Stimulated activated memory B cell treated with anti-CD40 and anti-IgM and Interleukin-4, amounts not matched to agents 10 μg/mL and 1 μg/mL and 100 μg/mL, for 72 hours (primary cell): ENCODE measurements at regions not wholly inside any gene's neighbourhood (a gene's known extent, or its start where the extent isn't known, plus 50 kb on each side); places are given as distances from the start of the nearest gene placed in this dataset.
A peak's percentile ranks its signal among the peaks of the same experiment; 100 is the strongest.

ENCODE experiments used
- ATAC-seq: fragments of 150-1000 bp; cut with Tn5 transposase; 2 replicates; pipeline ENCODE4 v1.10.0; 2021
- H3K27ac Mint-ChIP-seq: one replicate; pipeline ENCODE4 v1.8.0; 2022; ENCODE audit warnings: mild to moderate bottlenecking, mixed read lengths
- H3K27me3 Mint-ChIP-seq: one replicate; pipeline ENCODE4 v1.8.0; 2022; ENCODE audit warnings: mixed read lengths
- H3K36me3 Mint-ChIP-seq: one replicate; pipeline ENCODE4 v1.8.0; 2022; ENCODE audit warnings: mixed read lengths
- H3K4me1 Mint-ChIP-seq: one replicate; pipeline ENCODE4 v1.8.0; 2022; ENCODE audit warnings: mixed read lengths
- H3K4me3 Mint-ChIP-seq: one replicate; pipeline ENCODE4 v1.8.0; 2022; ENCODE audit warnings: mild to moderate bottlenecking, moderate library complexity, mixed read lengths
- H3K9me3 Mint-ChIP-seq: one replicate; pipeline ENCODE4 v1.8.0; 2022; ENCODE audit warnings: mixed read lengths

- no peak overlapping the region for H3K27ac Mint-ChIP-seq
- H3K9me3 Mint-ChIP-seq, result peaks cover 3% of the 10 kb centered on the region
- no peak overlapping the region for H3K4me3 Mint-ChIP-seq
- no peaks in the 10 kb centered on the region for H3K36me3 Mint-ChIP-seq
- H3K4me1 Mint-ChIP-seq, result no peaks in the 10 kb centered on the region
- ATAC-seq, result no peak
- H3K27me3 Mint-ChIP-seq, result peaks cover 9% of the 10 kb centered on the region
Observed at GRCh38 chr14:101449114-101449513, 112.2 kb upstream of the DIO3 start.

- ATAC-seq, result no peak
- peaks cover 15% of the 10 kb centered on the region for H3K27me3 Mint-ChIP-seq
- H3K4me3 Mint-ChIP-seq, result no peak overlapping the region
- H3K4me1 Mint-ChIP-seq, result no peaks in the 10 kb centered on the region
- H3K27ac Mint-ChIP-seq, result no peak overlapping the region
- no peaks in the 10 kb centered on the region for H3K36me3 Mint-ChIP-seq
- no peaks in the 10 kb centered on the region for H3K9me3 Mint-ChIP-seq
Observed at GRCh38 chr14:101451166-101451565, 110.1 kb upstream of the DIO3 start.

DNA sequence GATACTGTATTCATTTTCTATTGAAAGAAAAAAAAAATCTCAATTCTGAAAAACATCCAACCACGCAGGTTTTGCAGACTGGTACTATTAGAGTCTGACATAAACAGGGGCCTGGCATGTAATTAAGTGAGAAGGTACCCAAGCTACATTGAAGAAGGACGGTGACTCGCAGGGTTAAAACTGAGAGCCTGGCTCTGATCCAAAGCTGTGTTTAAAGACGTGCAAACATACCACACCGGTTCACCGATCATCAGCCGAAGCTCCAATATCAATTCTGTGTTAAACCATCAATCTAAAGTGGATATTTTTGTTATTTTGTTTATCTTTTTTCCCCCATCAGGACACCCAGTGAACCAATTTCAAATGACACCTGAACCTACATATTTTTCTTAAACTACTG, 108.1 kb upstream of the DIO3 start:
- Mint-ChIP-seq H3K4me3 (no peak overlapping the region), H3K27ac (no peak overlapping the region), H3K27me3 (peaks cover 25% of the 10 kb centered on the region), H3K36me3 (no peaks in the 10 kb centered on the region), H3K9me3 (no peaks in the 10 kb centered on the region), H3K4me1 (no peaks in the 10 kb centered on the region)
- no peak for ATAC-seq

DNA sequence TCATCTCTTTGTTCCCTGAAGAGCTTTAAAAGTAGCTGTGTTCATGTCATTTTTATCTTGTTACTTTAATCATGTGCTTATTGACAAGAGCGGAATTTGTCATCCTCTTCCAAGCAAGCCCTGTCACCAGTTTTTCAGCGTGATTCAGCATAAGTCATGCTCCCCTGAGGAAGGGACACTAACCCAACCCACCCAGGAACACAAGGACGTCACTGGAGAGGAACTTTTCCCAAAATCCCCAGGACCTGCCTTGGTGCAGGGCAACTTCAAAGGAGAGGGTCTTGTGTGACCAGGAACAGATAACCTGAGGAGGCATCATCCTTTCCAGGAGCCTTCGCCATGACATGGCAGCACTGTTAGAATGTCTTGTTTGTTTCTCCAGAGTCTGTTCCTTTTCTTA, 107.1 kb upstream of the DIO3 start:
- Mint-ChIP-seq H3K36me3 (no peaks in the 10 kb centered on the region), H3K9me3 (no peaks in the 10 kb centered on the region), H3K27me3 (peaks cover 25% of the 10 kb centered on the region), H3K27ac (no peak overlapping the region), H3K4me3 (no peak overlapping the region), H3K4me1 (no peaks in the 10 kb centered on the region)
- no peak for ATAC-seq

DNA sequence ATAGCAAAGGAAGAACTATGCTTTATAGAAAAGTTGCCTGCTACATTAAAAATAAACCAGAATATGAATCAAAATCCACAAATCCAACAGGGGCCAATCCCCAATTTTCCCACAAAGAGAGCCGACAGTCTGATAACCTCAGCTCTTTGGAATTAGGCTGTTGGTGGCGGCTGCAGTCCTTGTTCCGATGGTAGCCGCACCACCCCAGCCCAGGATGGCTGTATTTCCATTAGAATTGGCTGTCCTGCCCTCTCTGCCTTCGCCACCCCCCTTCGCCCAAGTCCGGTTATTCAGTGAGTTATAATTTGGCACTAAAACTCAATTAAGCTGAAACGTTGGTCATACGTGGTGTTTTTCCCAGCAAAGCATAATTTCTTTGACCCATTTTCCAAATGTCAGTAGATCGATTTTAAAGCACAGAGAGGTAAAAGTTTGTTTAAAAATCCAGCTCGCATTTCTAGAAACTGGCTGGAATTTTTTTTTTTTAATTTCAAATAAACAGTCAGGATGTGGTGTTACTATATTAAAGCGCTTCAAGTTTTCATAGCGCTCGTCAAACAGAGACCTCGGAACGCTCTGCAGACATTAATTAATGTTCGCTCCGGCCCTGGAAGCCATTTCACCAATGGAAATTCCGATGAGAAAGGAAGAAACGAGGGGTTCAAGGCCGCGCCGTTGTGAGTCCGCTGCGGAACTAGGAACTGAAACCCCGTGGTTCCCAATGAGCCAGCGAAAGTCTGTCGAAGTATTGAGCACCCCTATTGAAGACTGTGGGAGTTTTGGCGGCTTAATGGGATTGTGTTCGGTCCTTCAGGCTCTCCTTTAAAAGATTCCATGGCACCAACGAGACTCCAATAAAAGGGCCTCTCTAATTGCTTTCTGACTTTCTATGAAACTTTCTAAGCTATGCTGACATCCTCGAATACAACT, 104.8 kb upstream of the DIO3 start:
- no peak for ATAC-seq
- Mint-ChIP-seq H3K4me3 (no peak overlapping the region), H3K4me1 (no peaks in the 10 kb centered on the region), H3K27ac (no peak overlapping the region), H3K9me3 (no peaks in the 10 kb centered on the region), H3K36me3 (no peaks in the 10 kb centered on the region), H3K27me3 (peaks cover 33% of the 10 kb centered on the region)

GRCh38 chr14:101457301-101457935, 103.9 kb upstream of the DIO3 start:
- peak; percentile 16 for ATAC-seq
- Mint-ChIP-seq H3K27me3 (peaks cover 33% of the 10 kb centered on the region), H3K27ac (no peak overlapping the region), H3K9me3 (no peaks in the 10 kb centered on the region), H3K36me3 (no peaks in the 10 kb centered on the region), H3K4me3 (no peak overlapping the region), H3K4me1 (no peaks in the 10 kb centered on the region)

DNA sequence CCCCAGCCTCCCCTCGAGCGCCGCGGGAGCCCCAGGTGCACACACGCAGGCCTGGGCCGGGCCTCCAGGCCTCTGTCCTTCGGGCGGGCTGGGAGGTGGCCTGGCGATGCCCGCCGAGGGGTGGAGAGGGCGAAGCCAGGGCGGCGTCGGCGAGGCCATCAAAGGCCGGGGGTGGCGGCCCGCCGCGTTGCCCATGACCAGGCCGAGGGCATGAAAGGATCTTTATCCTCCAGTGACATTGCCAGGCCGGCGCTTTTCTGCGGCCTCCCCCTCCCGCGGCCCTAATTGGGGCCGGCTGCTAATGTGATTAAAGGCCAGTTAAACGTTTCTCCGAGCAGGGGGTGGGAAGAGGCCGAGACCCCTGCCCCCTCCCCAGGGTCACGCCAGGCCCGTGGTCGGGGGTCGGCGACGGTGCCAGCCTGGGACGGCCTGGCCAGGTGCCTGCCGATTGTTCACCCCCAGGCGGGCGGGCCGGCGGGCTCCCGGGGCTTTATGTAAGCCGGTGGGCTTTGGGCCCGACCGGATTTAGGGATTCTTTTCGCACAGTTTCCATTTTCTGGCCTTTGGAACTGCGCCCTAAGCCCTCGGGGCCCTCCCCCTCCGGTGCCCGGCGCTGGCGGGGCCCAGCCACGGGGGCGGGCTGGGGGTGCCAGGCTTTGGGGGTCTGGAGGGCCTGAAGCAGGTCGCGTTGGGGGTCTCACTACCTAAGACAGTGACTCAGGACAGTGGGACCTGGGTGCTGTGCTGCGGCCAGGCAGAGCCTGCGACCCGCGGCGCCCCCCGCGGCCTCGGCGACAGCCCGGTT, 103.2 kb upstream of the DIO3 start:
- Mint-ChIP-seq H3K4me3 (no peak overlapping the region), H3K27ac (no peak overlapping the region), H3K27me3 (peaks cover 33% of the 10 kb centered on the region), H3K9me3 (no peaks in the 10 kb centered on the region), H3K4me1 (no peaks in the 10 kb centered on the region), H3K36me3 (no peaks in the 10 kb centered on the region)
- ATAC-seq, result no peak

DNA sequence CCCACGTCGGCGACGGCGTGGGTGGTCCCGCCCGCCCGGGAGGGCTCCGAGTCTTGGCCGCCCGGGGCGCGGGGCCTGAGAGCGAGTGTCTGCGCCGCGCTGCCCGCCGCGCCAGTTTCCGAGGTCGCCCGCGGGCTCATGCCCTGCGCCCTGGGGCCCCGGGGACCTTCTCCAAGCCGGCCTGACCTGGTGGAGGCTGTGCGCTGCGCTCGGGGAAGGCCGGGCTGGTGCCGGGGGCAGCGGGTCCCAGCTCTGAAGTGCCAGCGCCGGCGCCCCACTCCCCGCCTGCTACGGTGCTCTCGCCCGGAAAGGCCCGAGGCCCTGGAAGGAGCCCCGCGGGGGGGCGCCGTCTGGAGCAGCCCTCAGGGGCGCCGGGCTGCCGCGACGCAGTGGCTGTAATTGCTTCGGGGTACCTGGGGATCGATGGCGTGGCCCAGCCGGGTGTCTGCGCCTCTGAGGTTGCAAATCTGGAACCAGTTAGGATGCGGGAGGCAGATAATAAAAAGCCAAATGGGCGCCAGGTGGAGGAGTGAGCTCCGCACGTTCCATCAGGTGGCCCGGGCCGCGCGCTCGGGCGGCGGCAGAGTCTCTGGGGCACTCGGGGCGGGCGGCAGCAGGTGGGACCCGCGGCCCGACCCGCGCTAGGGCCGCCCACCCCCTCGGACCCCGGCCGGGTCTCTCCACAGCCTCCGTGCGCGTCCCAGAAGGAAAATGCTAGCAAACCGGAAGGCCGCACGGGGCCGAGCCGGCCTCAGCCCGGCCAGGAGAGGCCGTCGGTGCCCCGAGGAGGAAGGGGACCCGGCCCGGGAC, 102.3 kb upstream of the DIO3 start:
- Mint-ChIP-seq H3K9me3 (no peaks in the 10 kb centered on the region), H3K4me3 (no peak overlapping the region), H3K36me3 (no peaks in the 10 kb centered on the region), H3K4me1 (no peaks in the 10 kb centered on the region), H3K27ac (no peak overlapping the region), H3K27me3 (peaks cover 33% of the 10 kb centered on the region)
- no peak for ATAC-seq

GRCh38 chr14:101459551-101459900, 101.8 kb upstream of the DIO3 start:
- H3K4me3 Mint-ChIP-seq, result no peak overlapping the region
- H3K36me3 Mint-ChIP-seq, result no peaks in the 10 kb centered on the region
- H3K27ac Mint-ChIP-seq, result no peak overlapping the region
- peaks cover 33% of the 10 kb centered on the region for H3K27me3 Mint-ChIP-seq
- ATAC-seq, result no peak
- no peaks in the 10 kb centered on the region for H3K9me3 Mint-ChIP-seq
- H3K4me1 Mint-ChIP-seq, result no peaks in the 10 kb centered on the region

DNA sequence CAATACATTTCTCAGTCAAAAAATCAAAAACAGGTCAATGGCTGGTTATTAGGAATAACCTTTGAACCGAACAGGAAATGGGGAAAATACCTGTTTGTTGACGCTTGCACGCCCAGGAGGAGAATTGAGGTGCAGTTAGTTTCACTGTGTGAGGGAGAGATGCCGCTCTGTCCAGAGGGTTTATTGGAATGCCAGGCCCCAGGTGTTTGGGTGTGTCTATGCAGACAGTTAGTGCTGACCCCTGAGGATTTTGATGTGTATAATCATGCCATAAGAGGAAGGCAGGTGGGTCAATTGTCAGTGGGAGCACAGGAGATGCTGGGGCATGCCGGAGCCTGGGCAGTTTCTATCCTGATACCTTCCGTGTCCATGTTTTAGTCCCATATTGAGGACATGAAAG, 100.8 kb upstream of the DIO3 start:
- no peak overlapping the region for H3K27ac Mint-ChIP-seq
- H3K36me3 Mint-ChIP-seq, result no peaks in the 10 kb centered on the region
- H3K4me1 Mint-ChIP-seq, result no peaks in the 10 kb centered on the region
- no peaks in the 10 kb centered on the region for H3K9me3 Mint-ChIP-seq
- ATAC-seq, result no peak
- H3K4me3 Mint-ChIP-seq, result no peak overlapping the region
- peaks cover 25% of the 10 kb centered on the region for H3K27me3 Mint-ChIP-seq

DNA sequence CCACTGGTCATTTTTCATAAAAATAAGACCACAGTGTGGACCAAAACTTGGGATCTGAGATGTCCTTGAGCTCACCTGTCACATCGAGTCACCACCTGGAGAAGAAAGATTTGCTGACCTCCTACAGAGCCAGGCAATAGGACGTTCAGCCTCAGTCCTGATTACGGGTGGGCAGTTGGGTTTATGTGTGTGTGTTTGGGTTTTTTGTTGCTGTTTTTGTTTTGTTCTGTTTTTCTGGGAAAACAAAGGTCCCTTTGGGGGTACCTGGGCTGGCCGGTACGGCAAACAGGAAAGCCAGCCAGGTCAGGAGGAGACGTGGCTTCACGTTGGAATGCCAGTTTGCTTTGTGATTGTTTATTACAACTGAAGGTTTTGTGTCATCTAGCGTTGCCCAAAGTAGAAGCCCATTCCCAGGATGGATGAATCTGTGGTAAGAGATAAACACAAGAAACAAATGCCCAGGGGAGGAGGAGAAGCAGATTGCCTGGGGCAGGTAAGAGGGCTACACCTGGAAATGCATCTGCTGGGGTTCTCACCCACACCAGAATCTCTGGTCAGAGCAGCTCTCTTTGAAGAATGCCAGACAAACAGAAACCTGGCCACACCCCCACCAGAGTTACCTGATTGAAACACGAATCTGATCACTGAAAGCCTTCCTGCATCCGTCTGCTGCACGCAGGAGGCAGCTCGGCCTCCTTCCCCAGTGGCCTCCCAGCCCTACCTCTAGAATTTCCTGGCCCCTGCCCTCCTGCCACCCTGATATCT, 100.1 kb upstream of the DIO3 start:
- Mint-ChIP-seq H3K27me3 (peaks cover 19% of the 10 kb centered on the region), H3K4me3 (no peak overlapping the region), H3K9me3 (no peaks in the 10 kb centered on the region), H3K27ac (no peak overlapping the region), H3K4me1 (no peaks in the 10 kb centered on the region), H3K36me3 (no peaks in the 10 kb centered on the region)
- no peak for ATAC-seq

- no peak for ATAC-seq
- no peaks in the 10 kb centered on the region for H3K36me3 Mint-ChIP-seq
- no peak overlapping the region for H3K27ac Mint-ChIP-seq
- no peaks in the 10 kb centered on the region for H3K9me3 Mint-ChIP-seq
- no peaks in the 10 kb centered on the region for H3K4me1 Mint-ChIP-seq
- H3K4me3 Mint-ChIP-seq, result no peak overlapping the region
- peaks cover 12% of the 10 kb centered on the region for H3K27me3 Mint-ChIP-seq
Observed at GRCh38 chr14:101461891-101462290, 99.4 kb upstream of the DIO3 start.

DNA sequence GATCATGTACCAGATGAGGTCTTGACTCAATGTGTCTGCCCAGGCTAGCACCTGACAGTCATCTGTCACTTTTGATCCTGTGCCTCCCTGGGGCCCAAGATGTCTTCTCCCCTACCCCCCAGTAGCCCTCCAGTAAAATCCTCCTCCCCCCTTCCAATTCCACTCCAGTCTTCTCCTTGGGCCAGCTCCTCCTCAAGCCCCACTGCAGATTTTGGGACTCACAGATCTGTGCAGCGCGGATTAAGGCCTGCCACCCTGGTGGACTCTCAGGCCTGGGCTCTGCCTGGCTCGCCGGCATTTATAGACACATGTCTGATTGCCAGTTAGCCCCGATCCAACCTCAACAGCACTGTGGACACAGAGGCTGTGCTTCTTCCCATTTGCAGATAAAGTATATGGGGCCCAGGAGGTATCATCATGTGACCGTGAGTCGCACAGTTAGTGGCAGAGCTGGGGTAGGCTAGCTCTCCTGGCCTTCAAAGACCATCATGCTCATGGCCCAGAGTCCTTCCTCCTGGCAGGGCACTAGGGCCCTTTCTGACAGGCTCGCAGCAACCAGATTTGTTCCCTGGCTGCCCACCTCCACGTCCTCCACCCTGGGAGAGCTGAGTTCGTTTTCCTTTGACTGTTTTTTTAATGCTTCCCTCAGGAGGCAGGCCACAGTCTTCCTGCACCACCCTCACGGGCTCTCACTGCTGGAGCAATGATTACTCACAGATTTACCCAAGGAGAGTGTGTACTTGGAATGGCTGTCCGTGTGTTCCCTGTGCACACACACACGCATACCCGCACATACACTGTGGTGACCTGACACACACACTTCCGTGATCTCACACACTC, 98.3 kb upstream of the DIO3 start:
- no peaks in the 10 kb centered on the region for H3K9me3 Mint-ChIP-seq
- no peak overlapping the region for H3K27ac Mint-ChIP-seq
- H3K4me1 Mint-ChIP-seq, result no peaks in the 10 kb centered on the region
- H3K4me3 Mint-ChIP-seq, result no peak overlapping the region
- H3K27me3 Mint-ChIP-seq, result peaks cover 8% of the 10 kb centered on the region
- no peaks in the 10 kb centered on the region for H3K36me3 Mint-ChIP-seq
- ATAC-seq, result no peak
